ENCODE measurements at regions not wholly inside any gene's neighbourhood (a gene's known extent, or its start where the extent isn't known, plus 50 kb on each side); places are given as distances from the start of the nearest gene placed in this dataset.

GRCh38 chr10:62721687-62722086 lies 82.8 kb upstream of the ADO start:
- DNase-seq = no peak

- no peak for DNase-seq
These were observed 81.1 kb upstream of the ADO start for GRCh38 chr10:62723375-62723774.

GRCh38 chr10:62724465-62724864 lies 80.1 kb upstream of the ADO start:
- DNase-seq = no peak

- no peak for DNase-seq
These were observed 78.4 kb upstream of the ADO start for GRCh38 chr10:62726142-62726541.

GRCh38 chr10:62726638-62727037 lies 77.9 kb upstream of the ADO start:
- DNase-seq = no peak

- DNase-seq = no peak
These were observed 76.6 kb upstream of the ADO start for GRCh38 chr10:62727934-62728333.

- no peak for DNase-seq
These were observed 76.0 kb upstream of the ADO start for GRCh38 chr10:62728479-62728878.

- DNase-seq = peak; percentile 59
These were observed 71.5 kb upstream of the ADO start for GRCh38 chr10:62732841-62733653.

- DNase-seq = no peak
These were observed 70.7 kb upstream of the ADO start for GRCh38 chr10:62733654-62734293.

- DNase-seq = no peak
These were observed 69.6 kb upstream of the ADO start for GRCh38 chr10:62734781-62735463.

- DNase-seq = no peak
These were observed 68.9 kb upstream of the ADO start for GRCh38 chr10:62735464-62736167.

- no peak for DNase-seq
These were observed 68.4 kb upstream of the ADO start for GRCh38 chr10:62736168-62736546.

GRCh38 chr10:62738916-62739315 lies 65.6 kb upstream of the ADO start:
- no peak for DNase-seq

GRCh38 chr10:62740885-62741745 lies 63.4 kb upstream of the ADO start:
- DNase-seq = no peak

GRCh38 chr10:62741996-62742395 lies 62.5 kb upstream of the ADO start:
- DNase-seq = no peak

GRCh38 chr10:62742536-62743061 lies 61.9 kb upstream of the ADO start:
- DNase-seq = no peak

GRCh38 chr10:62744136-62744535 lies 60.4 kb upstream of the ADO start:
- DNase-seq = no peak

- no peak for DNase-seq
These were observed 58.9 kb upstream of the ADO start for GRCh38 chr10:62745581-62745980.

- no peak for DNase-seq
These were observed 57.4 kb upstream of the ADO start for GRCh38 chr10:62746951-62747729.

- no peak for DNase-seq
These were observed 56.1 kb upstream of the ADO start for GRCh38 chr10:62748386-62748785.

- no peak for DNase-seq
These were observed 55.3 kb upstream of the ADO start for GRCh38 chr10:62749093-62749683.

All from islet precursor cell (in vitro differentiated cells).